GM19463 (cell line): ENCODE measurements at regions not wholly inside any gene's neighbourhood (a gene's known extent, or its start where the extent isn't known, plus 50 kb on each side); places are given as distances from the start of the nearest gene placed in this dataset.

Source experiments
- ATAC-seq: cut with Tn5 transposase; IDR thresholded peaks from one replicate; pipeline ENCODE4 v1.9.1; 2021; ENCODE audit warnings: mild to moderate bottlenecking, moderate library complexity; ENCODE audit not compliant: unreplicated experiment

GRCh38 chr3:55343486-55344357, 143.4 kb downstream of the WNT5A start:
- ATAC-seq: no peak

- ATAC-seq: no peak
Measured at GRCh38 chr3:55341502-55342031, 145.5 kb downstream of the WNT5A start.

GRCh38 chr3:55339819-55340218, 147.3 kb downstream of the WNT5A start:
- no peak for ATAC-seq

- no peak for ATAC-seq
Measured at GRCh38 chr3:55339390-55339789, 147.7 kb downstream of the WNT5A start.

- no peak for ATAC-seq
Measured at GRCh38 chr3:55337641-55338180, 149.4 kb downstream of the WNT5A start.

- no peak for ATAC-seq
Measured at GRCh38 chr3:55333923-55334322, 153.2 kb downstream of the WNT5A start.

GRCh38 chr3:55333046-55333445, 154.1 kb downstream of the WNT5A start:
- ATAC-seq: no peak

- no peak for ATAC-seq
Measured at GRCh38 chr3:55332176-55332575, 154.9 kb downstream of the WNT5A start.

- no peak for ATAC-seq
Measured at GRCh38 chr3:55331524-55331923, 155.6 kb downstream of the WNT5A start.

GRCh38 chr3:55330756-55331155, 156.3 kb downstream of the WNT5A start:
- no peak for ATAC-seq

GRCh38 chr3:55330355-55330754, 156.8 kb downstream of the WNT5A start:
- no peak for ATAC-seq

GRCh38 chr3:55329849-55330248, 157.3 kb downstream of the WNT5A start:
- no peak for ATAC-seq

- no peak for ATAC-seq
Measured at GRCh38 chr3:55327131-55327920, 159.8 kb downstream of the WNT5A start.

- no peak for ATAC-seq
Measured at GRCh38 chr3:55322638-55323037, 164.5 kb downstream of the WNT5A start.

- ATAC-seq: no peak
Measured at GRCh38 chr3:55320928-55321327, 166.2 kb downstream of the WNT5A start.

GRCh38 chr3:55315396-55315795, 171.7 kb downstream of the WNT5A start:
- no peak for ATAC-seq

GRCh38 chr3:55313666-55314065, 173.4 kb downstream of the WNT5A start:
- no peak for ATAC-seq

GRCh38 chr3:55309336-55309735, 177.8 kb downstream of the WNT5A start:
- no peak for ATAC-seq

GRCh38 chr3:55307622-55308021, 179.5 kb downstream of the WNT5A start:
- no peak for ATAC-seq

GRCh38 chr3:55305696-55306485, 181.2 kb downstream of the WNT5A start:
- no peak for ATAC-seq

- no peak for ATAC-seq
Measured at GRCh38 chr3:55300701-55301100, 186.4 kb downstream of the WNT5A start.
